ENCODE measurements at regions not wholly inside any gene's neighbourhood (a gene's known extent, or its start where the extent isn't known, plus 50 kb on each side); places are given as distances from the start of the nearest gene placed in this dataset.

DNA sequence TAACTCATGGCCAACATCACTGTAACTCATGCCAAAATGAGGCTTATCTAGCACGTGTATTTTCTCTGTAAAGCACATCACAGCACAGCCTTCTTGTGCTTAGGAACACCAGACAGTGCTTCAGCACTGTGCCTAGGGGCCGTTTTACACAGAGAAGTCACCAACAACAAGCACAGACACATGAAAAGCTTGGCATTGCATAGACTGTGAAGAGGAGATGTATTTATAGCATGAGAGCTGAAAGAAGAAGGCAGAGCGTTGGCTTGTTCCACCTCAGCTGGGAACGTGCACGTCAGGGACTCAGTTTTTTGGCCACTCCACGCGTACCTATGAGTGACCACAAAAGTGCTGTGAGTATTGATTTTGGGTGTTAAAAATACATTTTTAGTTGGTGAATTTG, 116.3 kb upstream of the SFRP2 start:
- H3K4me2 ChIP-seq (ENCODE audit: low read length): no peak overlapping the region
- no peak overlapping the region for H3K27ac ChIP-seq (ENCODE audit: low read depth, low read length, poor library complexity, severe bottlenecking)
- no peaks in the 10 kb centered on the region for H4K20me1 ChIP-seq (ENCODE audit: insufficient read depth, low read length)
- BruUV-seq (replicated peaks): no TSS peak
- no peaks in the 10 kb centered on the region for H3K9me2 ChIP-seq (ENCODE audit: insufficient read depth, low read length)
- H3K9me3 ChIP-seq (ENCODE audit: low read length): no peaks in the 10 kb centered on the region
- no peak overlapping the region for H2AFZ ChIP-seq (ENCODE audit: low read length)
- no peak overlapping the region for H3K4me3 ChIP-seq (ENCODE audit: low read depth, low read length, poor library complexity, severe bottlenecking)
- H3K4me1 ChIP-seq (ENCODE audit: insufficient read depth, low read length, poor library complexity, severe bottlenecking): no peaks in the 10 kb centered on the region
- H3K36me3 ChIP-seq (ENCODE audit: insufficient read depth, low read length): no peaks in the 10 kb centered on the region
- no peaks in the 10 kb centered on the region for H3K79me2 ChIP-seq (ENCODE audit: insufficient read depth, low read depth, low read length)
- no peak for TF ChIP-seq EZH2phosphoT487 (IDR thresholded peaks at IDR 0.05; ENCODE audit: borderline replicate concordance, low read depth, low read length)
- TF ChIP-seq, protein P1, sequence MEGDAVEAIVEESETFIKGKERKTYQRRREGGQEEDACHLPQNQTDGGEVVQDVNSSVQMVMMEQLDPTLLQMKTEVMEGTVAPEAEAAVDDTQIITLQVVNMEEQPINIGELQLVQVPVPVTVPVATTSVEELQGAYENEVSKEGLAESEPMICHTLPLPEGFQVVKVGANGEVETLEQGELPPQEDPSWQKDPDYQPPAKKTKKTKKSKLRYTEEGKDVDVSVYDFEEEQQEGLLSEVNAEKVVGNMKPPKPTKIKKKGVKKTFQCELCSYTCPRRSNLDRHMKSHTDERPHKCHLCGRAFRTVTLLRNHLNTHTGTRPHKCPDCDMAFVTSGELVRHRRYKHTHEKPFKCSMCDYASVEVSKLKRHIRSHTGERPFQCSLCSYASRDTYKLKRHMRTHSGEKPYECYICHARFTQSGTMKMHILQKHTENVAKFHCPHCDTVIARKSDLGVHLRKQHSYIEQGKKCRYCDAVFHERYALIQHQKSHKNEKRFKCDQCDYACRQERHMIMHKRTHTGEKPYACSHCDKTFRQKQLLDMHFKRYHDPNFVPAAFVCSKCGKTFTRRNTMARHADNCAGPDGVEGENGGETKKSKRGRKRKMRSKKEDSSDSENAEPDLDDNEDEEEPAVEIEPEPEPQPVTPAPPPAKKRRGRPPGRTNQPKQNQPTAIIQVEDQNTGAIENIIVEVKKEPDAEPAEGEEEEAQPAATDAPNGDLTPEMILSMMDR (conservative IDR thresholded peaks at IDR 0.05; ENCODE audit: low read length): no peak
- ChIA-PET POLR2A (no interaction called here), CTCF (ENCODE audit: unreplicated experiment) (no interaction called here)
- intact Hi-C loops (cut with micrococcal nuclease; ENCODE audit: unreplicated experiment): no loop called here
- no peak for DNase-seq (ENCODE audit: low spot score)

DNA sequence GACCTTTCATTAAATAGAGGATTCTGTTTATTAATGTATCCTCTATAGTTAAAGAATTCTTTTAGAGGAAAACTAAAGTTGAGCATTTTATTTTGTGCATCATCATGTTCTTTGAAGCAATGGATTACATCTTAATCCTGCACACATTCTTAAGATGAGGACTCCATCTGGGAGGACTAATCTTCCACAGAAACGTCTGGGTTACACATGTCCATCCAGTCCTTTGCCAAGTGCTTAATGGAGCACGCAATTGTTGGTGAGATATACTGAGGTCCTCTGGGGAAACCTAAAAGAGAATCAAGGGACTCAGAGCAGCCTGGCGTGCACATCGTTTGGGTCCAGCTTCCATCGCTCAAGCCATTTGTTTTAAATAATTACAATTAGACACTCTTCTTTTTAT, 115.1 kb upstream of the SFRP2 start:
- intact Hi-C loops (cut with micrococcal nuclease; ENCODE audit: unreplicated experiment): no loop called here
- no peak overlapping the region for H3K4me3 ChIP-seq (ENCODE audit: low read depth, low read length, poor library complexity, severe bottlenecking)
- H3K4me2 ChIP-seq (ENCODE audit: low read length): no peak overlapping the region
- TF ChIP-seq, protein P1 (conservative IDR thresholded peaks at IDR 0.05; ENCODE audit: low read length): no peak
- TF ChIP-seq EZH2phosphoT487 (IDR thresholded peaks at IDR 0.05; ENCODE audit: borderline replicate concordance, low read depth, low read length): no peak
- no peak overlapping the region for H3K27ac ChIP-seq (ENCODE audit: low read depth, low read length, poor library complexity, severe bottlenecking)
- BruUV-seq (replicated peaks): no TSS peak
- no peak for DNase-seq (ENCODE audit: low spot score)
- POLR2A ChIA-PET: no interaction called here
- CTCF ChIA-PET (ENCODE audit: unreplicated experiment): no interaction called here
- H4K20me1 ChIP-seq (ENCODE audit: insufficient read depth, low read length): no peaks in the 10 kb centered on the region
- no peak overlapping the region for H2AFZ ChIP-seq (ENCODE audit: low read length)
- H3K4me1 ChIP-seq (ENCODE audit: insufficient read depth, low read length, poor library complexity, severe bottlenecking): no peaks in the 10 kb centered on the region
- no peaks in the 10 kb centered on the region for H3K9me3 ChIP-seq (ENCODE audit: low read length)
- H3K36me3 ChIP-seq (ENCODE audit: insufficient read depth, low read length): no peaks in the 10 kb centered on the region
- no peaks in the 10 kb centered on the region for H3K79me2 ChIP-seq (ENCODE audit: insufficient read depth, low read depth, low read length)
- no peaks in the 10 kb centered on the region for H3K9me2 ChIP-seq (ENCODE audit: insufficient read depth, low read length)

DNA sequence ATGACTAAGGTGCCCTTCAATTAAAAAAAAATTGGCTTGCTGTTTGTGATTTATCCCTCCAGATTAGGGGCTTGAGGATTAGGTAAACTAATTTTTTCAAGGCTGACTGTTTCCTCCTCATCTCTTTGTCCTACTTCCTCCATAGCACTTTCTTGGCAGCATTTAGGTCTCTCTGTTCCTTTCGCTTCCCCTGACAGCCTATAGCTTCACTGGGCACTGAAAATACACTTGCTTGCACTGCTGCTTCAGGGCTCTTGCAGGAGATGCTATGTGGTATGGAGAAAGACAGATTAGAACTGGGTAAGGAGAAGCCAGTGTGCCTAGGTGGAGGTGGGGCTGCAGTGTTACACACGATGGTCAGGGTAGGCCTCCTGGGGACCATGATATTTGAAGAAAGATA, 112.3 kb upstream of the SFRP2 start:
- ChIA-PET POLR2A (no interaction called here), CTCF (ENCODE audit: unreplicated experiment) (no interaction called here)
- Histone ChIP-seq H2AFZ (ENCODE audit: low read length) (no peak overlapping the region), H3K9me3 (ENCODE audit: low read length) (no peaks in the 10 kb centered on the region), H3K9me2 (ENCODE audit: insufficient read depth, low read length) (no peaks in the 10 kb centered on the region), H3K4me2 (ENCODE audit: low read length) (no peak overlapping the region), H3K36me3 (ENCODE audit: insufficient read depth, low read length) (no peaks in the 10 kb centered on the region), H3K79me2 (ENCODE audit: insufficient read depth, low read depth, low read length) (no peaks in the 10 kb centered on the region), H3K4me1 (ENCODE audit: insufficient read depth, low read length, poor library complexity, severe bottlenecking) (no peaks in the 10 kb centered on the region), H3K4me3 (ENCODE audit: low read depth, low read length, poor library complexity, severe bottlenecking) (no peak overlapping the region), H3K27ac (ENCODE audit: low read depth, low read length, poor library complexity, severe bottlenecking) (no peak overlapping the region), H4K20me1 (ENCODE audit: insufficient read depth, low read length) (no peaks in the 10 kb centered on the region)
- intact Hi-C loops (cut with micrococcal nuclease; ENCODE audit: unreplicated experiment): no loop called here
- no TSS peak for BruUV-seq (replicated peaks)
- TF ChIP-seq EZH2phosphoT487 (IDR thresholded peaks at IDR 0.05; ENCODE audit: borderline replicate concordance, low read depth, low read length): no peak
- TF ChIP-seq, protein P1 (conservative IDR thresholded peaks at IDR 0.05; ENCODE audit: low read length): no peak
- no peak for DNase-seq (ENCODE audit: low spot score)

All from OCI-LY7 (cell line).